H9 (cell line): ENCODE measurements at regions not wholly inside any gene's neighbourhood (a gene's known extent, or its start where the extent isn't known, plus 50 kb on each side); places are given as distances from the start of the nearest gene placed in this dataset.

ENCODE experiments used
- DNase-seq: peaks from one replicate; pipeline ENCODE4 v3.0.0-alpha.2; 2017
- H2AFZ ChIP-seq: one replicate; pipeline ENCODE4 v1.6.1; 2013; ENCODE audit warnings: mild to moderate bottlenecking, low read length, control low read depth, moderate library complexity
- H2AK5ac ChIP-seq: 2 replicates; pipeline ENCODE4 v1.6.1; 2013; ENCODE audit warnings: low read length, control low read depth, mixed read lengths; ENCODE audit not compliant: insufficient read length
- H2BK120ac ChIP-seq: one replicate; pipeline ENCODE4 v1.6.1; 2013; ENCODE audit warnings: low read depth, mild to moderate bottlenecking, low read length, control low read depth, inconsistent platforms; ENCODE audit not compliant: poor library complexity, severe bottlenecking
- H2BK12ac ChIP-seq: 2 replicates; pipeline ENCODE4 v1.6.1; 2013; ENCODE audit warnings: low read length, control low read depth, mixed read lengths, low read depth; ENCODE audit not compliant: insufficient read length
- H2BK15ac ChIP-seq: 2 replicates; pipeline ENCODE4 v1.6.1; 2013; ENCODE audit warnings: low read depth, low read length, control low read depth
- H2BK20ac ChIP-seq: one replicate; pipeline ENCODE4 v1.6.1; 2013; ENCODE audit warnings: low read depth, mild to moderate bottlenecking, low read length, control low read depth, inconsistent platforms; ENCODE audit not compliant: poor library complexity, severe bottlenecking
- H2BK5ac ChIP-seq: 2 replicates; pipeline ENCODE4 v1.6.1; 2013; ENCODE audit warnings: low read length, control low read depth, mixed read lengths; ENCODE audit not compliant: insufficient read length
- H3K14ac ChIP-seq: 2 replicates; pipeline ENCODE4 v1.6.1; 2013; ENCODE audit warnings: low read length, control low read depth; ENCODE audit not compliant: insufficient read depth
- H3K18ac ChIP-seq: 2 replicates; pipeline ENCODE4 v1.6.1; 2013; ENCODE audit warnings: low read depth, mild to moderate bottlenecking, mixed read lengths, low read length, control low read depth; ENCODE audit not compliant: insufficient read length
- H3K23ac ChIP-seq: 2 replicates; pipeline ENCODE4 v1.6.1; 2013; ENCODE audit warnings: low read length, control low read depth, mixed read lengths, low read depth; ENCODE audit not compliant: insufficient read length
- H3K23me2 ChIP-seq: 2 replicates; pipeline ENCODE4 v1.6.1; 2013; ENCODE audit warnings: low read depth, mild to moderate bottlenecking, mixed read lengths, low read length, control low read depth; ENCODE audit not compliant: insufficient read length, poor library complexity, severe bottlenecking
- H3K27ac ChIP-seq: 2 replicates; pipeline ENCODE4 v1.5.1; 2013; ENCODE audit warnings: low read length, control low read depth, mixed read lengths, low read depth; ENCODE audit not compliant: insufficient read length
- H3K27me3 ChIP-seq: 2 replicates; pipeline ENCODE4 v1.6.1; 2013; ENCODE audit warnings: low read length, control low read depth, inconsistent platforms; ENCODE audit not compliant: insufficient read depth
- H3K4ac ChIP-seq: 2 replicates; pipeline ENCODE4 v1.6.1; 2013; ENCODE audit warnings: low read depth, mild to moderate bottlenecking, control low read depth, inconsistent platforms, low read length, moderate library complexity
- H3K4me1 ChIP-seq: 2 replicates; pipeline ENCODE4 v1.6.1; 2013; ENCODE audit warnings: low read length, control low read depth, inconsistent platforms; ENCODE audit not compliant: insufficient read depth
- H3K4me2 ChIP-seq: 2 replicates; pipeline ENCODE4 v1.6.1; 2013; ENCODE audit warnings: low read length, control low read depth, mixed read lengths; ENCODE audit not compliant: insufficient read length, insufficient read depth
- H3K56ac ChIP-seq: 2 replicates; pipeline ENCODE4 v1.6.1; 2013; ENCODE audit warnings: low read depth, mild to moderate bottlenecking, mixed read lengths, low read length, control low read depth; ENCODE audit not compliant: insufficient read length
- H3K79me1 ChIP-seq: 2 replicates; pipeline ENCODE4 v1.6.1; 2013; ENCODE audit warnings: low read depth, mild to moderate bottlenecking, moderate library complexity, low read length, control low read depth, inconsistent platforms; ENCODE audit not compliant: insufficient read depth, poor library complexity, severe bottlenecking
- H3K79me2 ChIP-seq: 2 replicates; pipeline ENCODE4 v1.6.1; 2013; ENCODE audit warnings: low read length, control low read depth, inconsistent platforms; ENCODE audit not compliant: insufficient read depth
- H3K9ac ChIP-seq: 2 replicates; pipeline ENCODE4 v1.6.1; 2013; ENCODE audit warnings: low read length, control low read depth, mixed read lengths; ENCODE audit not compliant: insufficient read length; ENCODE audit errors: extremely low read depth
- H3K9me3 ChIP-seq: one replicate; pipeline ENCODE4 v1.6.1; 2013; ENCODE audit warnings: low read depth, low read length, inconsistent platforms; ENCODE audit not compliant: control insufficient read depth
- H3T11ph ChIP-seq: one replicate; pipeline ENCODE4 v1.6.1; 2013; ENCODE audit warnings: mild to moderate bottlenecking, low read length, control low read depth, inconsistent platforms
- H4K20me1 ChIP-seq: one replicate; pipeline ENCODE4 v1.6.1; 2013; ENCODE audit not compliant: control insufficient read depth, insufficient read length, insufficient read depth
- H4K5ac ChIP-seq: 2 replicates; pipeline ENCODE4 v1.6.1; 2013; ENCODE audit warnings: low read depth, mild to moderate bottlenecking, mixed read lengths, low read length, control low read depth; ENCODE audit not compliant: insufficient read length
- H4K8ac ChIP-seq: replicated peaks from 2 replicates; pipeline ENCODE4 v1.6.1; 2013; ENCODE audit warnings: low read length, control low read depth, mixed read lengths, low read depth; ENCODE audit not compliant: insufficient read length
- H4K91ac ChIP-seq: 2 replicates; pipeline ENCODE4 v1.6.1; 2013; ENCODE audit warnings: low read depth, mild to moderate bottlenecking, moderate library complexity, mixed read lengths, low read length, control low read depth; ENCODE audit not compliant: insufficient read length
- H3K27ac Mint-ChIP-seq, 3 experiments: 2 replicates in 2 of 3; 3 replicates in 1 of 3; pipeline ENCODE4 v1.8.0; 2020 to 2021; ENCODE audit warnings: mixed read lengths in 3 of 3, mild to moderate bottlenecking in 1 of 3, moderate library complexity in 1 of 3
- H3K27me3 Mint-ChIP-seq: 2 replicates; pipeline ENCODE4 v1.8.0; 2021; ENCODE audit warnings: low read depth, mild to moderate bottlenecking, moderate library complexity, mixed read lengths
- H3K36me3 Mint-ChIP-seq, 3 experiments: 2 replicates in 2 of 3; 3 replicates in 1 of 3; pipeline ENCODE4 v1.8.0; 2020 to 2021; ENCODE audit warnings: low read depth in 3 of 3, mixed read lengths in 3 of 3; ENCODE audit not compliant: insufficient read depth in 1 of 3
- H3K4me1 Mint-ChIP-seq, 2 experiments: 2 replicates each; pipeline ENCODE4 v1.8.0; 2020; ENCODE audit warnings: mixed read lengths in 2 of 2
- H3K4me3 Mint-ChIP-seq, 2 experiments: 2 replicates in 1 of 2; 3 replicates in 1 of 2; pipeline ENCODE4 v1.8.0; 2020 to 2021; ENCODE audit warnings: mild to moderate bottlenecking in 2 of 2, mixed read lengths in 2 of 2, moderate library complexity in 1 of 2
- H3K9me3 Mint-ChIP-seq, 2 experiments: 2 replicates in 1 of 2; 3 replicates in 1 of 2; pipeline ENCODE4 v1.8.0; 2020; ENCODE audit warnings: mild to moderate bottlenecking in 2 of 2, mixed read lengths in 2 of 2, moderate library complexity in 1 of 2
- WGBS: extraction: QIAGEN DNeasy Blood & Tissue Kit; methylation state at CpG from one replicate; pipeline ENCODE4 v1.1.7; 2013; ENCODE audit warnings: missing lambda C conversion rate, low lambda C conversion rate, mixed read lengths; ENCODE audit not compliant: insufficient read length; ENCODE audit errors: extremely low coverage; 5-methylcytosine and 5-hydroxymethylcytosine counted together
- TF ChIP-seq, protein P1 (sequence below): fragments of 200-600 bp; sonication (generic); conservative IDR thresholded peaks from 3 replicates; pipeline ENCODE4 v1.8.0; 2021; ENCODE audit warnings: antibody characterized with exemption, mild to moderate bottlenecking

DNA sequence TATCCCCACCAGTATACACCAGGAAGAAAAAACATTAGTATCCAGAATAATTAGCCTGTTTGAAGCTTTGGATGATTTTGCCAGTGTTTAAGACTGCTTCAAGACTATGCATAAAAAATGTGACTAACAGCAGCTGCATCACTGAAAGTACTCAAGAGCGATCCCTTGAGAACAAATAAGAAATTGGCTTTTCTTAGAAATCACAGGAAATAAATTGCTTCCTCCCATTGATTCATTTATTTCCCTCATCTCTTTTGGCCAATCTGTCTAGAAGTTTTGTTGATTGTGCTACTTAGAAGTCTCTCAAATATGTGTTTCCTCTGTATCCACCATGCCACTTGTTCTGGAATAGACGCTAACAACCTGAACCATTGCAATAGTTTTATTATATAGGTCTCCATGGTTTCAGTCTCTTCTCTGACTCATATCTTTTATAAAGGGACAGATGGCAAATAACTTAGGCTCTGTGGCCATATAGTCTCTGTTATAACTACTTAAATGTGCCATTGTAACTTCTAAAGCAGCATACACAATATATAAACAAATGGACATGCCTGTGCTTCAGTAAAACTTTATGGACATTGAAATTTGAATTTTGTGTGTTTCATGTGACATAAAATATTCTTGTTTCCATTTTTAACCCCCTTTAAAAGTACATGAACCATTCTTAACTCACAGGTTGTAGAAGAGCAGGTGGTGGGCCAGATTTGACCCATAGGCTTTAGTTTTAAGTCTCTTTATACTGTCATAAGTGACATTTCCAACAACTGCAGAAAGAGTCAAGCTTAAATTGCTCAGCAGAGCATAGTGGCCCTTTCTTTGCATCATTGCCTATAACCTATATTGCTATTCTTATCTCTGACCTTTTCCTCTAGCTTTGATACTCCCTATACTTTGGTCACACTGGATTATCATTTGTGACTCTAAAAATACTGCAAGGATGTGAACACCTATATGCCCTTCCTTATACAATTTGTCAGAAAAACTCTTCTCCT lies 123.9 kb downstream of the MC4R start:
- Histone ChIP-seq H3K4me1 (no peaks in the 10 kb centered on the region), H3K56ac (no peak overlapping the region), H4K8ac (no peak overlapping the region), H2BK120ac (no peak overlapping the region), H4K91ac (no peak overlapping the region), H3K27ac (no peak overlapping the region), H4K5ac (no peak overlapping the region), H3K9me3 (no peaks in the 10 kb centered on the region), H3T11ph (no peak overlapping the region), H3K23me2 (no peaks in the 10 kb centered on the region), H3K79me1 (no peaks in the 10 kb centered on the region), H2BK5ac (no peak overlapping the region), H4K20me1 (no peaks in the 10 kb centered on the region), H3K27me3 (no peaks in the 10 kb centered on the region), H2BK15ac (no peak overlapping the region), H3K14ac (no peak overlapping the region), H2AK5ac (no peak overlapping the region), H3K4ac (no peak overlapping the region), H2AFZ (no peak overlapping the region), H2BK12ac (no peak overlapping the region), H2BK20ac (no peak overlapping the region), H3K4me2 (no peak overlapping the region), H3K79me2 (no peaks in the 10 kb centered on the region), H3K18ac (no peak overlapping the region), H3K9ac (no peak overlapping the region), H3K23ac (no peak overlapping the region)
- H3K4me3 Mint-ChIP-seq: no peak overlapping the region
- TF ChIP-seq, protein P1, sequence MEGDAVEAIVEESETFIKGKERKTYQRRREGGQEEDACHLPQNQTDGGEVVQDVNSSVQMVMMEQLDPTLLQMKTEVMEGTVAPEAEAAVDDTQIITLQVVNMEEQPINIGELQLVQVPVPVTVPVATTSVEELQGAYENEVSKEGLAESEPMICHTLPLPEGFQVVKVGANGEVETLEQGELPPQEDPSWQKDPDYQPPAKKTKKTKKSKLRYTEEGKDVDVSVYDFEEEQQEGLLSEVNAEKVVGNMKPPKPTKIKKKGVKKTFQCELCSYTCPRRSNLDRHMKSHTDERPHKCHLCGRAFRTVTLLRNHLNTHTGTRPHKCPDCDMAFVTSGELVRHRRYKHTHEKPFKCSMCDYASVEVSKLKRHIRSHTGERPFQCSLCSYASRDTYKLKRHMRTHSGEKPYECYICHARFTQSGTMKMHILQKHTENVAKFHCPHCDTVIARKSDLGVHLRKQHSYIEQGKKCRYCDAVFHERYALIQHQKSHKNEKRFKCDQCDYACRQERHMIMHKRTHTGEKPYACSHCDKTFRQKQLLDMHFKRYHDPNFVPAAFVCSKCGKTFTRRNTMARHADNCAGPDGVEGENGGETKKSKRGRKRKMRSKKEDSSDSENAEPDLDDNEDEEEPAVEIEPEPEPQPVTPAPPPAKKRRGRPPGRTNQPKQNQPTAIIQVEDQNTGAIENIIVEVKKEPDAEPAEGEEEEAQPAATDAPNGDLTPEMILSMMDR: no peak
- no CpG with 5 or more reads among the region's 2 CpGs for WGBS
- peaks cover 0 to 6% of the 10 kb centered on the region in 2 experiments; a peak in 3 of 4 replicates for H3K4me1 Mint-ChIP-seq
- H3K27ac Mint-ChIP-seq: no peak overlapping the region
- no peaks in the 10 kb centered on the region; a peak in 1 of 5 replicates for H3K9me3 Mint-ChIP-seq
- H3K27me3 Mint-ChIP-seq: no peaks in the 10 kb centered on the region
- no peaks in the 10 kb centered on the region for H3K36me3 Mint-ChIP-seq
- no peak for DNase-seq
